ENCODE measurements at regions not wholly inside any gene's neighbourhood (a gene's known extent, or its start where the extent isn't known, plus 50 kb on each side); places are given as distances from the start of the nearest gene placed in this dataset.

DNA sequence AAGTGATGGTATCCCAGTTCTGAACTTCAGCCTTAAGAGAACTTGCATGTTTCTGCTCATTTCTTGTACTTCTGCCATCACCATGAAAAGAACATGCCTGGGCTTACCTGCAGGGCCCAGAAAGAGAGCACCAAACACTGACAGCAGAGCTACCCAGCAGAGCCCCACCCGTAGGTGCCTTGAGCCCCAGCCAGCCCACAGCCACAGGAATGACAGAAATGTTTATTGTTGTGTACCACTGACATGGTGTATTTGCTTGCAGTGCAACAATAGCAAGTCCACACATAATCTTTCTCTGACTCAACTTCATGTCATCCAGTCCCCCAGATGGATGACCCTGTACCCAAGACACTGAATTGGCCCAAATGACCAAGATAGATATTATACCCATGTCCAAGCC lies 195.2 kb downstream of the TSHZ3 start:
- no peak overlapping the region for H3K27ac ChIP-seq
- H4K20me1 ChIP-seq (ENCODE audit: insufficient read depth, poor library complexity, severe bottlenecking), result no peaks in the 10 kb centered on the region
- no peaks in the 10 kb centered on the region for H3K27me3 ChIP-seq
- H3K4me2 ChIP-seq, result no peak overlapping the region
- no peak overlapping the region for H3K4me3 ChIP-seq
- no peaks in the 10 kb centered on the region for H3K36me3 ChIP-seq (replicated peaks; ENCODE audit: insufficient read depth, low read depth)
- TF ChIP-seq EZH2phosphoT487 (IDR thresholded peaks at IDR 0.05; ENCODE audit: low read depth, severe bottlenecking, unreplicated experiment), result no peak
- TF ChIP-seq, protein P1, sequence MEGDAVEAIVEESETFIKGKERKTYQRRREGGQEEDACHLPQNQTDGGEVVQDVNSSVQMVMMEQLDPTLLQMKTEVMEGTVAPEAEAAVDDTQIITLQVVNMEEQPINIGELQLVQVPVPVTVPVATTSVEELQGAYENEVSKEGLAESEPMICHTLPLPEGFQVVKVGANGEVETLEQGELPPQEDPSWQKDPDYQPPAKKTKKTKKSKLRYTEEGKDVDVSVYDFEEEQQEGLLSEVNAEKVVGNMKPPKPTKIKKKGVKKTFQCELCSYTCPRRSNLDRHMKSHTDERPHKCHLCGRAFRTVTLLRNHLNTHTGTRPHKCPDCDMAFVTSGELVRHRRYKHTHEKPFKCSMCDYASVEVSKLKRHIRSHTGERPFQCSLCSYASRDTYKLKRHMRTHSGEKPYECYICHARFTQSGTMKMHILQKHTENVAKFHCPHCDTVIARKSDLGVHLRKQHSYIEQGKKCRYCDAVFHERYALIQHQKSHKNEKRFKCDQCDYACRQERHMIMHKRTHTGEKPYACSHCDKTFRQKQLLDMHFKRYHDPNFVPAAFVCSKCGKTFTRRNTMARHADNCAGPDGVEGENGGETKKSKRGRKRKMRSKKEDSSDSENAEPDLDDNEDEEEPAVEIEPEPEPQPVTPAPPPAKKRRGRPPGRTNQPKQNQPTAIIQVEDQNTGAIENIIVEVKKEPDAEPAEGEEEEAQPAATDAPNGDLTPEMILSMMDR (IDR thresholded peaks at IDR 0.05; ENCODE audit: poor library complexity), result no peak
- TF ChIP-seq EZH2 (IDR thresholded peaks at IDR 0.05; ENCODE audit: borderline replicate concordance), result no peak
- no peak for DNase-seq (ENCODE audit: low spot score)
- no peaks in the 10 kb centered on the region for H3K4me1 ChIP-seq (ENCODE audit: insufficient read depth)
- no peaks in the 10 kb centered on the region for H3K9me3 ChIP-seq (ENCODE audit: low read depth)
- H3K9me2 ChIP-seq (replicated peaks; ENCODE audit: insufficient read depth), result no peaks in the 10 kb centered on the region
- H3K79me2 ChIP-seq, result no peaks in the 10 kb centered on the region
- H2AFZ ChIP-seq, result no peak overlapping the region
- WGBS (ENCODE audit: low lambda C conversion rate, missing lambda C conversion rate), result 82% methylated on average over 1 of the region's 1 CpG

DNA sequence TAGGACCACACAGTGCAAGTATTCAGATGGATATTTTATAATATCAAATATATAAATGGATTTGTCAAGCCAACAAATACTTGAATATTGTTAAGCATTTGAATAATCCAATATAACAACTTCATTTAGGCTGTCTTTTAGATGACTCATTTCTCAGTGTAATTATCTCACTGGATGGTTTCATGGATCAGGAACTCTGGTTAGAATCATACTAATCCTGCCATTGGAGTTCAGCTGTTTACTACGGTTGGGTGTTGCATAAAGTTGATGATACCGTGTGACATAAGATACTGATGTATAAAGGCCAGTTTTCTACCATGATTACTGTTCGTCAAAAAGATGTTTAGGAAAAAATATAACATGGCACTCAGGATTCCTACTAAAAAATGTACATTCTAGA lies 196.3 kb downstream of the TSHZ3 start:
- no peak for DNase-seq (ENCODE audit: low spot score)
- TF ChIP-seq EZH2phosphoT487 (IDR thresholded peaks at IDR 0.05; ENCODE audit: low read depth, severe bottlenecking, unreplicated experiment), result no peak
- TF ChIP-seq EZH2 (IDR thresholded peaks at IDR 0.05; ENCODE audit: borderline replicate concordance), result no peak
- TF ChIP-seq, protein P1 (IDR thresholded peaks at IDR 0.05; ENCODE audit: poor library complexity), result no peak

DNA sequence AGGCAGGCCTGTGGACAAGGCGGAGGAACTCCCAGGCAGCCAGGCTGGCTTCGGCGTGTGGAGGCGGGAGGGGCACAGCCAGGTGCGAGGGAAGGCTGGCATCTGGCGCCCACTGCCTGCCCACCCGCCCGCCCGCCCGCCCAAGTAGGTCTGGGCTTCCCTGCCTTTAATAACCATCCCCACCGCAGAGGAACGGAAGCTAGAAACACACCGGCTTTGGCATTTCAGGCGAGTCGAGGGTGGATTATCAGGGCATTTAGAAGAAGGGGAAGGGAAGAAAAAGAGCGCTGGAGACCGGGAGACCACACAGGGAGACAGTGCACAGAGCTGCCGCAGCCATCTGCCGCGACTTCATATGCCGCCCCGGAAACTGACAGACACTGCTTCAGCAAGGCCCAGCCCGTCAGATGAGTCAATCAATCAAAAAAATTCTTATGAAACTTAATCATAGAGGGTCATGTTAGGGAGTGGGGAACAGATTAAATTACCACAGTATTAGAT lies 199.7 kb downstream of the TSHZ3 start:
- Histone ChIP-seq H3K4me1 (ENCODE audit: insufficient read depth) (no peaks in the 10 kb centered on the region), H3K36me3 (replicated peaks; ENCODE audit: insufficient read depth, low read depth) (no peaks in the 10 kb centered on the region), H3K4me3 (no peak overlapping the region), H3K9me2 (replicated peaks; ENCODE audit: insufficient read depth) (no peaks in the 10 kb centered on the region), H3K9me3 (ENCODE audit: low read depth) (no peaks in the 10 kb centered on the region), H2AFZ (no peak overlapping the region), H3K79me2 (no peaks in the 10 kb centered on the region), H3K27me3 (no peaks in the 10 kb centered on the region), H3K27ac (no peak overlapping the region), H3K4me2 (peak overlapping the region; percentile 20), H4K20me1 (ENCODE audit: insufficient read depth, poor library complexity, severe bottlenecking) (no peaks in the 10 kb centered on the region)
- DNase-seq (ENCODE audit: low spot score), result no peak
- 58% methylated on average over 23 of the region's 23 CpGs for WGBS (ENCODE audit: low lambda C conversion rate, missing lambda C conversion rate)
- TF ChIP-seq, protein P1 (IDR thresholded peaks at IDR 0.05; ENCODE audit: poor library complexity), result no peak
- TF ChIP-seq EZH2phosphoT487 (IDR thresholded peaks at IDR 0.05; ENCODE audit: low read depth, severe bottlenecking, unreplicated experiment) (no peak), EZH2 (IDR thresholded peaks at IDR 0.05; ENCODE audit: borderline replicate concordance) (no peak)

More for the DNA sequence above, 196.3 kb downstream of the TSHZ3 start:
- H3K4me1 ChIP-seq (ENCODE audit: insufficient read depth), result no peaks in the 10 kb centered on the region
- no peaks in the 10 kb centered on the region for H3K79me2 ChIP-seq
- no peaks in the 10 kb centered on the region for H3K9me3 ChIP-seq (ENCODE audit: low read depth)
- no peak overlapping the region for H3K4me3 ChIP-seq
- H2AFZ ChIP-seq, result no peak overlapping the region
- 83% methylated on average over 3 of the region's 3 CpGs for WGBS (ENCODE audit: low lambda C conversion rate, missing lambda C conversion rate)
- no peaks in the 10 kb centered on the region for H4K20me1 ChIP-seq (ENCODE audit: insufficient read depth, poor library complexity, severe bottlenecking)
- H3K27ac ChIP-seq, result no peak overlapping the region
- no peaks in the 10 kb centered on the region for H3K27me3 ChIP-seq
- no peaks in the 10 kb centered on the region for H3K36me3 ChIP-seq (replicated peaks; ENCODE audit: insufficient read depth, low read depth)
- H3K9me2 ChIP-seq (replicated peaks; ENCODE audit: insufficient read depth), result no peaks in the 10 kb centered on the region
- H3K4me2 ChIP-seq, result no peak overlapping the region

DNA sequence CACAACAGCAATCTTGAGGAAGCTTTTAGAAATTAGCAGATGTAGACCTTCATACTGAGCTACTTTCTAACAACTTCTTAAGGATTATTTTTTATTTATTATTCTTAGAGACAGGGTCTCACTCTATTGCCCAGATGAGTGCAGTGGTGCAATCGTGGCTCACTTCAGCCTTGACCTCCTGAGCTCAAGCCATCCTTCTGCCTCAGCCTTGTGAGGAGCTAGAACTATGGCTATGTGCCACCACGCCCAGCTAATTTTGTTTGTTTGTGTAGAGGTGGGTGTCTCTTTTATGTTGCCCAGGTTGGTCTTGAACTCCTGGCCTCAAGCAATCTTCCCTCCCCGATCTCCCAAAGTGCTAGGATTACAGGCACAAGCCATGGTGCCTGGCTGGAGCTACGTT lies 200.6 kb downstream of the TSHZ3 start:
- no peaks in the 10 kb centered on the region for H3K36me3 ChIP-seq (replicated peaks; ENCODE audit: insufficient read depth, low read depth)
- H4K20me1 ChIP-seq (ENCODE audit: insufficient read depth, poor library complexity, severe bottlenecking), result no peaks in the 10 kb centered on the region
- H3K4me3 ChIP-seq, result no peak overlapping the region
- DNase-seq (ENCODE audit: low spot score), result no peak
- no peaks in the 10 kb centered on the region for H3K9me2 ChIP-seq (replicated peaks; ENCODE audit: insufficient read depth)
- no peak overlapping the region for H3K27ac ChIP-seq
- TF ChIP-seq EZH2 (IDR thresholded peaks at IDR 0.05; ENCODE audit: borderline replicate concordance) (no peak), EZH2phosphoT487 (IDR thresholded peaks at IDR 0.05; ENCODE audit: low read depth, severe bottlenecking, unreplicated experiment) (no peak)
- TF ChIP-seq, protein P1 (IDR thresholded peaks at IDR 0.05; ENCODE audit: poor library complexity), result no peak
- H2AFZ ChIP-seq, result no peak overlapping the region
- no peaks in the 10 kb centered on the region for H3K27me3 ChIP-seq
- 88% methylated on average over 4 of the region's 4 CpGs for WGBS (ENCODE audit: low lambda C conversion rate, missing lambda C conversion rate)
- no peaks in the 10 kb centered on the region for H3K4me1 ChIP-seq (ENCODE audit: insufficient read depth)
- no peaks in the 10 kb centered on the region for H3K9me3 ChIP-seq (ENCODE audit: low read depth)
- no peak overlapping the region for H3K4me2 ChIP-seq
- H3K79me2 ChIP-seq, result no peaks in the 10 kb centered on the region

Data from hepatocyte (in vitro differentiated cells).